HG02938 (cell line): ENCODE measurements at regions not wholly inside any gene's neighbourhood (a gene's known extent, or its start where the extent isn't known, plus 50 kb on each side); places are given as distances from the start of the nearest gene placed in this dataset.
"Not testable (repeated sequence)": the region's sequence is repeated elsewhere in the genome, so short reads cannot be mapped to it uniquely, and the experiment has no call there.

Experiments used
- ATAC-seq: cut with Tn5 transposase; IDR thresholded peaks from one replicate; pipeline ENCODE4 v1.9.1; 2021; ENCODE audit warnings: mild to moderate bottlenecking, moderate library complexity; ENCODE audit not compliant: unreplicated experiment

- ATAC-seq, result no peak
Measured at GRCh38 chr12:58615576-58615975, 304.7 kb downstream of the LRIG3 start.

GRCh38 chr12:58616618-58617017, 303.7 kb downstream of the LRIG3 start:
- ATAC-seq, result no peak

GRCh38 chr12:58621126-58621525, 299.2 kb downstream of the LRIG3 start:
- no peak for ATAC-seq

GRCh38 chr12:58629376-58629775, 290.9 kb downstream of the LRIG3 start:
- no peak for ATAC-seq

- ATAC-seq, result no peak
Measured at GRCh38 chr12:58633479-58633878, 286.8 kb downstream of the LRIG3 start.

GRCh38 chr12:58639318-58639934, 280.9 kb downstream of the LRIG3 start:
- no peak for ATAC-seq

- no peak for ATAC-seq
Measured at GRCh38 chr12:58640314-58640713, 280.0 kb downstream of the LRIG3 start.

GRCh38 chr12:58645946-58646345, 274.4 kb downstream of the LRIG3 start:
- ATAC-seq, result no peak

GRCh38 chr12:58647495-58647894, 272.8 kb downstream of the LRIG3 start:
- no peak for ATAC-seq

- ATAC-seq, result no peak
Measured at GRCh38 chr12:58648176-58648575, 272.1 kb downstream of the LRIG3 start.

- ATAC-seq, result no peak
Measured at GRCh38 chr12:58651850-58652249, 268.5 kb downstream of the LRIG3 start.

- ATAC-seq, result no peak
Measured at GRCh38 chr12:58654021-58654420, 266.3 kb downstream of the LRIG3 start.

GRCh38 chr12:58655375-58655774, 264.9 kb downstream of the LRIG3 start:
- ATAC-seq, result no peak

GRCh38 chr12:58656254-58657009, 263.9 kb downstream of the LRIG3 start:
- ATAC-seq, result no peak

GRCh38 chr12:58657190-58657589, 263.1 kb downstream of the LRIG3 start:
- no peak for ATAC-seq

- ATAC-seq, result no peak
Measured at GRCh38 chr12:58665375-58665774, 254.9 kb downstream of the LRIG3 start.

- no peak for ATAC-seq
Measured at GRCh38 chr12:58668233-58668632, 252.1 kb downstream of the LRIG3 start.

GRCh38 chr12:58668871-58669270, 251.4 kb downstream of the LRIG3 start:
- no peak for ATAC-seq

GRCh38 chr12:58670623-58671022, 249.7 kb downstream of the LRIG3 start:
- ATAC-seq, result no peak

- ATAC-seq, result no peak
Measured at GRCh38 chr12:58671196-58671595, 249.1 kb downstream of the LRIG3 start.

- no peak for ATAC-seq
Measured at GRCh38 chr12:58673021-58673420, 247.3 kb downstream of the LRIG3 start.

GRCh38 chr12:58677833-58678232, 242.5 kb downstream of the LRIG3 start:
- ATAC-seq, result not testable (repeated sequence)

- no peak for ATAC-seq
Measured at GRCh38 chr12:58678753-58679152, 241.6 kb downstream of the LRIG3 start.
